GM18517 (cell line): ENCODE measurements at regions not wholly inside any gene's neighbourhood (a gene's known extent, or its start where the extent isn't known, plus 50 kb on each side); places are given as distances from the start of the nearest gene placed in this dataset.
"Not testable (repeated sequence)": the region's sequence is repeated elsewhere in the genome, so short reads cannot be mapped to it uniquely, and the experiment has no call there.

Experiments used
- ATAC-seq: cut with Tn5 transposase; IDR thresholded peaks from one replicate; pipeline ENCODE4 v1.9.1; 2021; ENCODE audit warnings: mild to moderate bottlenecking, moderate library complexity; ENCODE audit not compliant: unreplicated experiment

GRCh38 chr14:38721822-38722431, 381.1 kb downstream of the SEC23A start:
- ATAC-seq = peak; percentile 88

GRCh38 chr14:38718519-38718918, 384.5 kb downstream of the SEC23A start:
- no peak for ATAC-seq

GRCh38 chr14:38716926-38717325, 386.1 kb downstream of the SEC23A start:
- no peak for ATAC-seq

- no peak for ATAC-seq
Observed at GRCh38 chr14:38710881-38711280, 392.2 kb downstream of the SEC23A start.

- ATAC-seq = no peak
Observed at GRCh38 chr14:38710196-38710595, 392.8 kb downstream of the SEC23A start.

- no peak for ATAC-seq
Observed at GRCh38 chr14:38705220-38705619, 397.8 kb downstream of the SEC23A start.

- ATAC-seq = no peak
Observed at GRCh38 chr14:38704220-38704619, 398.8 kb downstream of the SEC23A start.

GRCh38 chr14:38696925-38697324, 406.1 kb downstream of the SEC23A start:
- ATAC-seq = no peak

- ATAC-seq = no peak
Observed at GRCh38 chr14:38693423-38693822, 409.6 kb downstream of the SEC23A start.

GRCh38 chr14:38669027-38669426, 413.1 kb upstream of the CLEC14A start:
- no peak for ATAC-seq

- ATAC-seq = no peak
Observed at GRCh38 chr14:38663382-38663781, 407.5 kb upstream of the CLEC14A start.

- ATAC-seq = no peak
Observed at GRCh38 chr14:38662781-38663180, 406.9 kb upstream of the CLEC14A start.

GRCh38 chr14:38646391-38646790, 390.5 kb upstream of the CLEC14A start:
- no peak for ATAC-seq

GRCh38 chr14:38634913-38635312, 379.0 kb upstream of the CLEC14A start:
- ATAC-seq = not testable (repeated sequence)

GRCh38 chr14:38629412-38629811, 373.5 kb upstream of the CLEC14A start:
- ATAC-seq = no peak

- ATAC-seq = no peak
Observed at GRCh38 chr14:38627163-38627562, 371.3 kb upstream of the CLEC14A start.

GRCh38 chr14:38623661-38624060, 367.8 kb upstream of the CLEC14A start:
- ATAC-seq = no peak

- no peak for ATAC-seq
Observed at GRCh38 chr14:38618514-38618913, 362.6 kb upstream of the CLEC14A start.

GRCh38 chr14:38616959-38617358, 361.1 kb upstream of the CLEC14A start:
- ATAC-seq = no peak

- no peak for ATAC-seq
Observed at GRCh38 chr14:38611928-38612327, 356.0 kb upstream of the CLEC14A start.

- no peak for ATAC-seq
Observed at GRCh38 chr14:38608244-38608643, 352.4 kb upstream of the CLEC14A start.

GRCh38 chr14:38605193-38606114, 349.6 kb upstream of the CLEC14A start:
- ATAC-seq = no peak
